HG03342 (cell line): ENCODE measurements at regions not wholly inside any gene's neighbourhood (a gene's known extent, or its start where the extent isn't known, plus 50 kb on each side); places are given as distances from the start of the nearest gene placed in this dataset.

Experiments used
- ATAC-seq: cut with Tn5 transposase; IDR thresholded peaks from one replicate; pipeline ENCODE4 v1.9.1; 2021; ENCODE audit warnings: mild to moderate bottlenecking, moderate library complexity; ENCODE audit not compliant: unreplicated experiment

- no peak for ATAC-seq
Observed at GRCh38 chr12:89906824-89907223, 198.2 kb upstream of the ATP2B1 start.

GRCh38 chr12:89906178-89906577 is 197.5 kb upstream of the ATP2B1 start:
- no peak for ATAC-seq

GRCh38 chr12:89901906-89902642 is 193.4 kb upstream of the ATP2B1 start:
- no peak for ATAC-seq

- no peak for ATAC-seq
Observed at GRCh38 chr12:89901319-89901718, 192.7 kb upstream of the ATP2B1 start.

DNA sequence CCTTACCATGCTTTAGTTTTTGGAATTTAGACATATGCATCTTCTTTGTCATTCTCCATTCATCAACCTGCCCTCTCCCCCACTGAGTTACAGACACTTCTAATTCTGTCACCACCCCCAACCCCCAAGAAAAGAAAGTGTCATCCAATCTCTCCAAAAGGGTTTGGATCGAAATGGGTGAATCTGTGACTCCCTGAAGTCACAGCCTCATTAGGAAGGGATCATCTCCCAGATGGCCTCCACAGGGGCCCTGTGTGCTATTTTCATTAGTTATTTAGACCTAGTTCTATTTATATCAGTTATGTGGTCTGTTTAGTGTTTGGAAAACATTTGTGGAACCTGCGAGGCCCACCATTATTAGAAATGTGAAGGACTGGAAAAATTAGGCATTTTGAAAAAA is 191.0 kb upstream of the ATP2B1 start:
- no peak for ATAC-seq

- ATAC-seq: no peak
Observed at GRCh38 chr12:89895591-89895990, 187.0 kb upstream of the ATP2B1 start.

- ATAC-seq: no peak
Observed at GRCh38 chr12:89895101-89895500, 186.5 kb upstream of the ATP2B1 start.

DNA sequence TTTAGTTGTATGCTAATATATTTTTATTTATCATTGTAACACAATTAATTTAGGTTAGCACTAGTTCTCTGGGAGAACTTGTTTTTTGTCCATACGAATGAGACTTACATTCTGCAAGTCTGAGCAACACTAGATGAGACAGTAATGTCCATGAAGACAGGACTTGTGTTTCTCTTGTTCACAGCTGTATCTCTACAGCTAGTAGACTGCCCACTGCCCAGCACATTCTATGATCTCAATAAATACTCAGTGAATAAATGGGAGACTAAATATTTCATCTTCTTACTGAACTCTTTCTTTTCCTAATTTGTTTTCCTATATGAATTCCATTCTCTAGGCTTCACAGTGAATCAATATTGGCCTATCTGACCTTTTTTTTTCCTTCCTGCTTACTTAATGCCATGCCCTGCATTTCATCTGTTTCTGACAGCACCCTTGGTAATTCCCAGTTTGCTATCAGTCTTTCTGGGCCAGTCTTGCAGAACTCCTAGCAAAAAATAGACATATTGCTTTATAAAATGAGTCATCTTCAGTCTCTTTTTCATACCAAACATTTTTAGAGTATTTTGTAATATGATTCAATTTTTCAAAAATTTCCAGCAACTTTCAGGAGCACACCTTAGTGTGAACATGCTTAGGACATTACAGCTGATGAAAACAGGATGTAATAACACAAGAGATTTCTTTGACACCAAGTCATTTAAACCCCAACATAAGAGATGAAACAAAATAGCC is 185.5 kb upstream of the ATP2B1 start:
- ATAC-seq: no peak

DNA sequence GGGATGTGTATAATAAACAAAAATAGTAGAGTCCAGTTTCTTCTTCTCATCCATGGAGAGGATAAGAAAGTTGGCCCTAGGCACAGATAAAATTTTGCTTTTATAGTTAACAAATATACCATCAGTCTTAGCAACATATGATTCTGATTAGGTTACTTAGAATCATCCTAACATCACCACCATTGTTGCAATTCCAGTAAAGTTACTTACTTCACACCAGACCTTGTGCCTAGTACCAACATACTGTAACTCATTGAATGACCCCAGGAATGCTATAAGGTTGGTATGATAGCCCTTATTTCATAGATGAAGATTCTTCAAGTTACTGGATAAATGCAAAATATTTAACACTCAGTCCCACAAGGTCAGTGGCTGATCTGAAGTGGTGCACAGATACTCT is 183.8 kb upstream of the ATP2B1 start:
- ATAC-seq: no peak

GRCh38 chr12:89891933-89892332 is 183.3 kb upstream of the ATP2B1 start:
- ATAC-seq: no peak

DNA sequence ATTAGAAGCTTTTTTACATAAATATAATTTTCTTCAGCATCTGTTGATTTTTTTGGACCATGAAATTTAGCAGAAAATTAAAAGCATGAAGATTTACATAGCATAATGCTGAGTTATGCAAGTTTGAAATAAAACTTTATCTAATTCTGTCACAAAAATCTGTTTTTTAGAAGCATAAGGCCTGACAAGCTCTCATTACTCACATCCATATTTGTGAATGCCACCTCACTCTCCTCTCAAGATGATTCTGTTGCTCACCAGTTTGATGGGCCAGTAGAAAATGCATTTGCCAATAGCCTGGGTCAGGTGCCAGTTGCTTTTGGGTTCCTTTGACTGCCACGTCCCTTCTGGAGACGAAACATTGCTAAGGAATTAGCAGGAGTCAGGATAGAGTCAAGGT is 181.5 kb upstream of the ATP2B1 start:
- ATAC-seq: no peak

DNA sequence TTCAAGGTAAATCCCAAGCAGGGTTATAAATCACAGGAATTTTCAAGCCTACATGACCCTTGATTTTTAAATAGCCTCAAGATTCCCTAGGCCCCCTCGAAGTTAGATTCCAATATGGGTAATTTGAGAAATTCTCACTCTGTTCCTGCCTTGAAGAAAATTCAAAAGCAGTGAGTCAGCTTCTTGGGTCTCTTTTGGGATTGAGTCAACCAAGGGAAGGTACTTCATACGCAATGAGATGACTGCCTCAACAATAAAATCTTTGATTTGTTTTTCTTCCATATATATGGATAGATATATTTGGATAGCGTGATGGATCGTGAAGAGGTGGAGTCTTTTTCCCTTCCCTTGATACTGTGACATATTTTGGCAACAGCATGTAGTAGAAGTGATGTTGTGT is 180.4 kb upstream of the ATP2B1 start:
- ATAC-seq: no peak

GRCh38 chr12:89884952-89885351 is 176.3 kb upstream of the ATP2B1 start:
- no peak for ATAC-seq

DNA sequence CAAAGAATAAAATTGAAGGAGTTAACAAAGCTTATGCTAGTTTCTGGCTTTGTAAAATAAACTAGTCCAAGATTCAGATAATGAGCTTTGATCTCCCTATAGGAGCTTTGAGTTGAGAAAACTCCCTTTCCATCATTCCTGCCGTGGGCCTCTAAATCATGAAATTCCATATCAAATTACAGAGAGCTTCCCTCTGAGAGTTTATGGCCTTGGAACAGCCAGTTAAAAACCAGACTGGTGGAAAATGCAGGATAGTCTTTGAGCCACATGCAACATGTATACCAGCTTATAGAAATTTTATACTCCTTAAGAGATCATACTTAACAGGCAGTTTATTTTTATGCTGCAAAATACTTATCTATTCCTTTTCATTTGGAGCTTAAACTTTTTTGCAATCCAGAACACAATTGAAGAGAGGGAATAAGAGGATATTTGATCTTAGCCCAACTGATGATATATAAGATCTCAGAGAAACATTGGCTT is 175.8 kb upstream of the ATP2B1 start:
- ATAC-seq: no peak

- ATAC-seq: no peak
Observed at GRCh38 chr12:89883630-89884389, 175.2 kb upstream of the ATP2B1 start.

- no peak for ATAC-seq
Observed at GRCh38 chr12:89882792-89883191, 174.2 kb upstream of the ATP2B1 start.

DNA sequence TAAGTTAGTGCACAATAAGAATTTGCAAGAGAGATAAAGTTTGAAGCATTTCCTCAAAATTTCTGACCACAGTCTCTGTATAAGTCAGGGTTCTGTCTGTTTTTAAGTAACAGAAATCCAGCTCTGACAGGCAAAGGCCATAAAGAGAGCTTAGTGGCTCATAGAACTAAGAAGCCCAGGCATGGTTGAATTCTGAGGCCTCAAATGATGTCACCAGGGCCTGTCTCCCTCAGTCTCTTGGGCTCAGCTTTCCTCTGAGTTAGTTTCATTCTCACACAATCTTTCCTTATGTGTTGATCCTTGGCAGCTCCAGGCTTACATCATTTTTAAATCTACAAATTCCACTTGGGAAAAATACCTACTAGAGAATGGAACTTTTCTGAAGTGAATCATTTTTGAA is 173.4 kb upstream of the ATP2B1 start:
- ATAC-seq: peak; percentile 52

DNA sequence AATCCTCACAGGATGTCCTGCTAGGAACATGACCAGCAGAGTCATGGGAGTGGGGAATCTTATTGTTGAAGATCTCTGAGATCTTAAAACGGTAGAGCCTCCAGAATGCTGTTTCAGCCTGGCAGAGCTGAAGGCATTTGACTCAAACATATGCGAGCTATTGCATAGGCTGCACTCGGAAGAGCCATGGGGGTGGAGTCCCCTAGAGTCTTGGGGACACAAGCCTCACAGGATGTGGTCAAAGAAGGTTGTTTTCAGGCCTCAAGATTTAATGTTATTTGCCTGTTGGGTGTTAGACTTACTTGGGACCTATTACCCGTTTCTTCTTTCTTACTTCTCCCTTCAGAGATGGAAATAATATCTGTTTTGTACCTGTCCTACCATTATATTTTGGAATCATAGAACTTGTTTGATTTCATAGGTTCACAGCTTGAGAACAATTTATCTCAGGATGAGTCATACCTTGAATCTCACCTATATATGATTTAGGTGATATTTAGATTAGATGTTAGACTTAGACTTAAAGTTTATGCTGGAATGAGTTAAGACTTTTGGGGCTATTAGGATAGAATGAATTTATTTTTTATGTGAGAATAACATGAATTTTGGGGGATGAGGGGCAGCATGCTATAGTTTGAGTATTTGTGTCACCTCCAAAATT is 172.2 kb upstream of the ATP2B1 start:
- ATAC-seq: peak; percentile 94

DNA sequence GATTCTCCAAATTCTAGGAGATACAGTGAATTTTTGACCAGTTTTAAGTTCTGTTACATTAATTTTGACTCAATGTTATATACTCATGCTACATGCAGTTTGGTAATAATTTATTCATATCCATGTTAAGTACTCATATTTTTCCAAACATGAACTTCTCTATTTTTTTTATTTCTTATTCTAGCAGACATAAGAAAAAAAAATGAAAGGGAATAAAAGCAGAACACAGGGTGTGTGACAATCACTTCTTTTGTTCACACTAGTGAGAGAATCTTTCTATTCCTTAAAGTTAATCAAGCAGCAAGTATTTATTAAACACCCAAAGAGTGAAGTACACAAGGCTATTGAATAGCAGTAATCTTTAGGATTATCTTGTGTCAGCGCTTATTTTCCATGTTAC is 171.1 kb upstream of the ATP2B1 start:
- no peak for ATAC-seq

DNA sequence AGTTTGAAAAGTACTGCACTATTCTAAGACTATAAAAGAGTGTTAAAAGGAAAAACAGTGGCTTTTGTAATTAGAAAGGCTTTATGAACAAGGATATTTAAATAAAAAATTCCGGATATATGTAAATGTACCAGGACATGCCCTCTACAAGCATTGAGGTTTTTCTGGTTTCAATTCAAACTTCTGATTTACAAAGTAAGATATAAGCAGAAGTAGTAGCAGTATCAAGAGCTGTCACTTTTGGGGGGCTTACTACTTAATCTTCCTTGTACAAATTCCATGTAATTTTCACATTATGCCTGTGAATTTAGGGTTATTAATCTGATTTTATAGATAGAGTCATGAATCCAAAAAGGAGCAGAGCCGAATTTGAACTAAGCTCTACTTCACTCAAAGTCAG is 170.3 kb upstream of the ATP2B1 start:
- no peak for ATAC-seq

- no peak for ATAC-seq
Observed at GRCh38 chr12:89878327-89878726, 169.7 kb upstream of the ATP2B1 start.
